ENCODE measurements at regions not wholly inside any gene's neighbourhood (a gene's known extent, or its start where the extent isn't known, plus 50 kb on each side); places are given as distances from the start of the nearest gene placed in this dataset.

DNA sequence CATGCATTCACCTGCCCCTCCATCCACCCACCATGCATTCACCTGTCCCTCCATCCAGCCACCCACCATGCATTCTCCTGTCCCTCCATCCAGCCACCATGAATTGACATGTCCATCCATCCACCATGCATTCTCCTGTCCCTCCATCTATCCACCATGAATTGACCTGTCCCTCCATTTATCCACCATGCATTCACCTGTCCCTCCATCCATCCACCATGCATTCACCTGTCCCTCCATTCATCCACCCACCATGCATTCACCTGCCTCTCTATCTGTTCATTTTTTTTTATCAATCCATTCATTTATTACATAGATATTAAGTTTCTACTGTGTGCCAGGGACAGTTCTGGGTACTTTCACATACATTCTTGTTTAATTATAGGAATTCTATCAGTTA, 69.2 kb downstream of the MYCN start:
- no peak for TF ChIP-seq EZH2phosphoT487 (IDR thresholded peaks at IDR 0.05; ENCODE audit: borderline replicate concordance)
- TF ChIP-seq, protein P1, sequence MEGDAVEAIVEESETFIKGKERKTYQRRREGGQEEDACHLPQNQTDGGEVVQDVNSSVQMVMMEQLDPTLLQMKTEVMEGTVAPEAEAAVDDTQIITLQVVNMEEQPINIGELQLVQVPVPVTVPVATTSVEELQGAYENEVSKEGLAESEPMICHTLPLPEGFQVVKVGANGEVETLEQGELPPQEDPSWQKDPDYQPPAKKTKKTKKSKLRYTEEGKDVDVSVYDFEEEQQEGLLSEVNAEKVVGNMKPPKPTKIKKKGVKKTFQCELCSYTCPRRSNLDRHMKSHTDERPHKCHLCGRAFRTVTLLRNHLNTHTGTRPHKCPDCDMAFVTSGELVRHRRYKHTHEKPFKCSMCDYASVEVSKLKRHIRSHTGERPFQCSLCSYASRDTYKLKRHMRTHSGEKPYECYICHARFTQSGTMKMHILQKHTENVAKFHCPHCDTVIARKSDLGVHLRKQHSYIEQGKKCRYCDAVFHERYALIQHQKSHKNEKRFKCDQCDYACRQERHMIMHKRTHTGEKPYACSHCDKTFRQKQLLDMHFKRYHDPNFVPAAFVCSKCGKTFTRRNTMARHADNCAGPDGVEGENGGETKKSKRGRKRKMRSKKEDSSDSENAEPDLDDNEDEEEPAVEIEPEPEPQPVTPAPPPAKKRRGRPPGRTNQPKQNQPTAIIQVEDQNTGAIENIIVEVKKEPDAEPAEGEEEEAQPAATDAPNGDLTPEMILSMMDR (conservative IDR thresholded peaks at IDR 0.05; ENCODE audit: low read length): no peak
- Histone ChIP-seq H3K9me3 (ENCODE audit: insufficient read depth, low read depth, low read length) (no peaks in the 10 kb centered on the region), H4K20me1 (ENCODE audit: insufficient read depth, low read length, poor library complexity, severe bottlenecking) (no peaks in the 10 kb centered on the region), H3K9me2 (replicated peaks; ENCODE audit: low read depth, low read length) (no peaks in the 10 kb centered on the region), H3K79me2 (ENCODE audit: insufficient read depth, low read length) (no peaks in the 10 kb centered on the region), H3K27me3 (ENCODE audit: insufficient read depth, low read length, poor library complexity, severe bottlenecking) (no peaks in the 10 kb centered on the region), H3F3A (ENCODE audit: low read depth) (no peaks in the 10 kb centered on the region), H3K36me3 (ENCODE audit: insufficient read depth, low read length) (no peaks in the 10 kb centered on the region), H3K9ac (ENCODE audit: low read depth, low read length, poor library complexity, severe bottlenecking) (no peak overlapping the region), H3K4me1 (ENCODE audit: insufficient read depth, low read length, poor library complexity, severe bottlenecking) (peaks cover 3% of the 10 kb centered on the region), H3K4me3 (ENCODE audit: low read length, poor library complexity, severe bottlenecking) (no peak overlapping the region), H2AFZ (ENCODE audit: low read length) (no peak overlapping the region), H3K4me2 (ENCODE audit: low read depth, low read length, poor library complexity, severe bottlenecking) (no peak overlapping the region)

DNA sequence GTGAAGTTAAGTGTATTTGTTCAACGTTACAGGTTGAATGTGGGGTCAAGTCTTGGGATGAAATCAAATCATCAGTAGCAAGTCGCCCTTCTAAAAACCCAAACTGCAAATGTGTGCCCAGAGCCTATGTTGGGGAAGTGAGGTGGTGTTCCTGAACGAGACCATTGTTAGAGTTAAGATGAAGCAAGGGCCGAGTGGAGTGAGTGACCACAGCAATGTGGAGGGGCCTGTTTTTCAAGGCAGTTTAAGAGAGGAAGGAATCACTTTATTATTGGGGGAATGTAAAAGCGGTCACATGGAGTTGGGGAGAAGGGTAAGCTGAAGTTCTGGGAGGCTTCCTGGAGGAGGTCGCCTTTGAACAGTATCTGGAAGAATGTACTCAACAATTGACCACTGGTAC, 68.5 kb downstream of the MYCN start:
- no peaks in the 10 kb centered on the region for H3K9me2 ChIP-seq (replicated peaks; ENCODE audit: low read depth, low read length)
- no peaks in the 10 kb centered on the region for H3K27me3 ChIP-seq (ENCODE audit: insufficient read depth, low read length, poor library complexity, severe bottlenecking)
- TF ChIP-seq EZH2phosphoT487 (IDR thresholded peaks at IDR 0.05; ENCODE audit: borderline replicate concordance): no peak
- TF ChIP-seq, protein P1 (conservative IDR thresholded peaks at IDR 0.05; ENCODE audit: low read length): no peak

DNA sequence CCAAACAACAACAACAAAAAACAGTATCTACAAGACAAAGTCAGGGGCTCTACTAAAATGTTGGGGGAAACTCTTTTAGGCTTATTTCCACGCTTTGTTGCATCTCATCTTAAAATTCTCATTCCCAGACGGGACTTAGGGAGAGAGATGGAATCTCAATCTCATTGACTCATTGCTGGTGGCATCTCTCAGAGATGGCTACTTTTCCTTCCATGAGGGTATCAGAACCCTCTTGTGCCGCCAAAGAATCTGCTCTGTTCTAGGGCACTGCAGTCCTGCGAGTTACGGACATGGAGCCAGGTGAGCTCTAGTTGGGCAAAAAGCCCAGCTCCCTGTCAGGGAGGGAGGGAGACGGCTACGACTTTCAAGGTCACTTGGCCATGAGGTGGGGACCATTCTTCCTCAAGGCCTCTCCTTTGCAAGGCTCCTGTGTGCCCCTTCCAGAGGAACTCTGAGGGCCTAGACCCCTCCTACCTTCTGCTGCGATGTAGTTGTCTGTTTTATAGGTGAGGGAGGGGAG, 68.0 kb downstream of the MYCN start:
- Histone ChIP-seq H3K27me3 (ENCODE audit: insufficient read depth, low read length, poor library complexity, severe bottlenecking) (no peaks in the 10 kb centered on the region), H3F3A (ENCODE audit: low read depth) (no peaks in the 10 kb centered on the region), H3K9ac (ENCODE audit: low read depth, low read length, poor library complexity, severe bottlenecking) (no peak overlapping the region), H3K4me2 (ENCODE audit: low read depth, low read length, poor library complexity, severe bottlenecking) (no peak overlapping the region), H3K4me3 (ENCODE audit: low read length, poor library complexity, severe bottlenecking) (no peak overlapping the region), H3K36me3 (ENCODE audit: insufficient read depth, low read length) (no peaks in the 10 kb centered on the region), H4K20me1 (ENCODE audit: insufficient read depth, low read length, poor library complexity, severe bottlenecking) (no peaks in the 10 kb centered on the region), H3K9me2 (replicated peaks; ENCODE audit: low read depth, low read length) (no peaks in the 10 kb centered on the region), H3K9me3 (ENCODE audit: insufficient read depth, low read depth, low read length) (no peaks in the 10 kb centered on the region), H3K4me1 (ENCODE audit: insufficient read depth, low read length, poor library complexity, severe bottlenecking) (peaks cover 3% of the 10 kb centered on the region), H3K79me2 (ENCODE audit: insufficient read depth, low read length) (no peaks in the 10 kb centered on the region), H2AFZ (ENCODE audit: low read length) (no peak overlapping the region)
- TF ChIP-seq, protein P1 (conservative IDR thresholded peaks at IDR 0.05; ENCODE audit: low read length): no peak
- no peak for TF ChIP-seq EZH2phosphoT487 (IDR thresholded peaks at IDR 0.05; ENCODE audit: borderline replicate concordance)

More for the DNA sequence above, 68.5 kb downstream of the MYCN start:
- H3K9ac ChIP-seq (ENCODE audit: low read depth, low read length, poor library complexity, severe bottlenecking): no peak overlapping the region
- H3K4me3 ChIP-seq (ENCODE audit: low read length, poor library complexity, severe bottlenecking): no peak overlapping the region
- H2AFZ ChIP-seq (ENCODE audit: low read length): no peak overlapping the region
- no peaks in the 10 kb centered on the region for H3K79me2 ChIP-seq (ENCODE audit: insufficient read depth, low read length)
- H3K9me3 ChIP-seq (ENCODE audit: insufficient read depth, low read depth, low read length): no peaks in the 10 kb centered on the region
- no peaks in the 10 kb centered on the region for H3F3A ChIP-seq (ENCODE audit: low read depth)
- no peaks in the 10 kb centered on the region for H3K36me3 ChIP-seq (ENCODE audit: insufficient read depth, low read length)
- H3K4me2 ChIP-seq (ENCODE audit: low read depth, low read length, poor library complexity, severe bottlenecking): no peak overlapping the region
- peaks cover 3% of the 10 kb centered on the region for H3K4me1 ChIP-seq (ENCODE audit: insufficient read depth, low read length, poor library complexity, severe bottlenecking)
- H4K20me1 ChIP-seq (ENCODE audit: insufficient read depth, low read length, poor library complexity, severe bottlenecking): no peaks in the 10 kb centered on the region
